GM19025 (cell line): ENCODE measurements at regions not wholly inside any gene's neighbourhood (a gene's known extent, or its start where the extent isn't known, plus 50 kb on each side); places are given as distances from the start of the nearest gene placed in this dataset.
A peak's percentile ranks its signal among the peaks of the same experiment; 100 is the strongest.

Experiments used
- ATAC-seq: cut with Tn5 transposase; IDR thresholded peaks from one replicate; pipeline ENCODE4 v1.9.1; 2021; ENCODE audit warnings: mild to moderate bottlenecking, low read depth, moderate library complexity; ENCODE audit not compliant: unreplicated experiment

DNA sequence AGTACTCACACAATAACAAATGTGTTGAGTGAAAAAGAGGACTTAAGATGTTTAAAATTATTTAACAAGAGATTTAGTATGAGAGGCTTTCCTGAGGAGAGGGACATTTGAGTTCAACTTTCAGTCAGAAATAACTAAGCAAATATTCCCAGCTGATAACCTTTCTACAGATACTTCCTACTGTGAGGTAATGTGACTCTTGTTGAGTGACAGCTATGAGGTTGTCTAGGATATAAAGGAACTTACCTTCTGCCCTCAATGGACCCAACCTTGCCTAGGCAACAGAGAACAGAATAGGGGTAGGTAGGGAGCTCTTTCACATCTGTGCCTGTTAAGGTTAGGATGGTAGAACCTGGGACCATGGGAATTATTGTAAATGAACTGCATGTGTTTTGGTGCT lies 54.7 kb downstream of the GLUD2 start:
- no peak for ATAC-seq

DNA sequence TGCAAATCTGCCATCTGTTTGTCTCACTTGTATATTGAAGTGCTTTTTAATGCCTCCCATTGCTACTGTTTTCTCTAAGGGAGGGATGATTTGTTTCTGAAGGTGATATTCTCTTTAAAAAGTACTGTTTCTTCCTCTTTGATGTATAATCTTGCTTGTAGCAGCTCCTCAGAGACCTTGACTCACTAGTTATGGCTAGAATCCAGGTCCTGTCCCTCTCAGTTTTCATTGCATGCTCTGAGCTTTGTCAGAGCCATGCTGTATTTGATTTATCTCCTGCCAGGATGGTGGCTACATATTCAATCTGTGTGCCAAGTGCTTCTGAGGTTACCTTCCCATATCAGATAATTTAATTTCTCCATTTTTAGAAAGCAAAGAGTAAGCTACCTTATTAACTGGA lies 56.0 kb downstream of the GLUD2 start:
- no peak for ATAC-seq

DNA sequence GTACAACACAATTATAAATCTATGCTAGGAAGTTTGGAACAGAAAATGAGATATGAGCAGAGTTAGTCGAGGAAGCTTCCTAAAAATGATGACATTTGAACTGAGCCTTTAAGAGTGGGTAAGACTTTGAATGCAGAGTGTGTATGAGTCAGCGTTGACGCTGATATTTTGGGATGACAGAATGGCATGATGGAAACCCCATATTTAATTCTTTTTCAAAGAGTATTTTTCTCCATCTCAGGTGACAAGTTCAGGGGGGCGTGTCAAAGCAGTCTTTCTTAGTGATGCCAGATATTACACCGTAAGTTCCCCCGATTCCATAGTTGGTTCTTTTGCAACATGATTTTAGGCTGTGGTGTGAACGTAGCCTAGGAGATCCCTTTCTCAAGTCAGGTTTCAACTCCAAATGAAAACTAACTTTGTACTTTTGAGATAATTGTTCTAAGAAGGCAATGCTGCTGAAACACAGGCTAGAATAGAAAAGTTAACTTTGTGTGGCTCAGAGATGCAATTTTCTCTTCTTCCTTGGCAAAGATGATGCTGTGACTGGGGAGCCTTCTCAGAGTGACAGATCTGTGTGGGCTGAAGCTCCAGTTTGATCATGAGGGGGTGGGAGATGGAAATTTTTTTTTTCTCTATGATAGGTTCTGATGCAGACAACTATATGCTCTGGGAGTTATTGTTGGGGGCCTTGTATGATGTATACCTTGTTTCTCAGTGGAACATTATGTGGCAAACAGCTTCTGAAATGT lies 59.2 kb downstream of the GLUD2 start:
- no peak for ATAC-seq

DNA sequence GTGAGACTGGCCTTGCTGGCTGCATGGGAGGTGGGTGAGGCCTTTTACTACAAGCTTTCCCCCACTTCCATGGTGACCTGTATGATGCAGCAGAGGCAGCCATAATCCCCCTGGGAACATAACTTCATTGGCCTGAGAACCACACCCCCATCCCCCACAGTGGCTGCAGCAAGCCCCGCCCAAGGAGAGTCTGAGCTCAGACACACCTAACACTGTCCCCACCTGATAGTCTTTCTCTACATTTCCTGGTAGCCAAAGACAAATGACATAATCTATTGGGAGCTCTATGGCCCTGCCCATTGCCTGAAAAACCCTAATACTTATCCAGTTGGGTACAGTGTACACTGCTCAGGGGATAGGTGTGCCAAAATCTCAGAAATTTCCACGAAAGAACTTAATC lies 62.6 kb downstream of the GLUD2 start:
- ATAC-seq, result no peak

DNA sequence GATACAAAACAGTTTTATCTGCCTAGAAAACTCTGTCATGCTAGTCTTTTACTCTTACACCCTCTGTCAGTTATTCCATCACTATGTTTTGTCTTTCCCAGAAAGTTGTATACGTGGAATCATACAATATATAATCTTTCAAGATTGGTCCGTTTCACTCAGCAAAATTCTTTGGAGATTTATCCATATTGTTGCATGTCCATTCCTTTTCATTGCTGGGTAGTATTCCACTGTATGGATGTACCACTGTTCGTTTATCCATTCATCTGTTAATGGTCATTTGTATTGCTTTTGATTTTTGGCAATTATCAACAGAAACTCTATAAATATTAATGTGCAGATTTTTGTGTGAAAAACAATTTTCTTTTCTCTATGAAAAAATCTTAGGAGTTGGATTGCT lies 63.1 kb downstream of the GLUD2 start:
- ATAC-seq, result no peak

DNA sequence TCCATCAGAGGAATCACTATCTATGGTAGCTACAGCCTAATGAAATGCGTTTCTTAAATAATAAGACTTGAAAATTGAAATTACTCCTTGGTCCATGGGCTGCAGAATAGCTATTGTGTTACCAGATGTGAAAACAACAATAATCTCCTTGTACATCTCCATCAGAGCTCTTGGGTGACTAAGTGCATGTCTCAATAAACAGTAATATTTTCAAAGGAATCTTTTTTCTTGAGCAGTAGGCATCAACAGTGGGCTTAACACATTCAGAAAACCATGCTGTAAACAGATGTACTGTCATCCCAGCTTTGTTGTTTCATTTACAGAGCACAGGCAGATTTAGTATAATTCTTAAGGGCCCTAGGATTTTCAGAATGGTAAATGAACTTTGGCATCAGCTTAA lies 67.3 kb downstream of the GLUD2 start:
- no peak for ATAC-seq

DNA sequence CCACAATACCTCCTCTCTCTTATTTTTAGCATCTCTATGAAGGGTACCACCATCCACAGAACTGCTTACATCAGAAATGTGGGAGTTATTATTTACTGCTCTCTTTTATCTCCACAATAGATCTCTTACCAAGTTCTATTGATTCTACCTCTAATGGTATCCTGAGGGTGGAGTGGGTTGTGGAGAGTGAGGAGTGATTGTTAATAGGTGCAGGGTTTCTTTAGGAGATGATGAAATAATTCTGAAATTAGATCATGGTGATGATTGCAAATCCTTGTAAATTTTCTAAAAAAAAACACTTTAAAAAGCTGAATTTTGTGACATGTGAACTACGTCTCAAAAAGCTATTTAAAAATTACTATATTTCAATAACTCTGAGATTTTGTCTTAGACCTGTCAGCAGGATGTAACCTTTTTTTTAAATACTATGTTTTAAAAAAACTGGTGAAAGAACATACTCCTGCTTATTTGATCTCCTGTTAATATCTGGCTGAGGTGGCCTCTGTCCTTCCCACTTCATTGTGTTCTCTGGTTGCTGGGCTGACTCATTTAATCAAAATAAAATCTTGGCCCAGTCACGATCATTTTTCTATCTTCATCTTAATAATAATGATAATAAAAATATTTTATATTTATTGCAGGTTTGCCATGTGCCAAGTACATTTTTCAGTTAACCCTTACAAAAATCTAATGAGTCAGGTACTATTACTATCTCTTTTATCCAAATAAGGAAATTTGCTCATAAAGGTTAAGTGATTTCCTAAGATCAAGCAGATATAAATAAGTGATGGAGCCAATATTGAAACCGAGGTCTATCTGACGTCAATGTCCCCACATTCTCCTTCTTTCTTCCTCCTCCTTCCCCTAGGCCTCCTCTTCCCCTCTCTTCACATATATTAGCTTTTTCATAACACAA lies 73.5 kb downstream of the GLUD2 start:
- ATAC-seq, result no peak

DNA sequence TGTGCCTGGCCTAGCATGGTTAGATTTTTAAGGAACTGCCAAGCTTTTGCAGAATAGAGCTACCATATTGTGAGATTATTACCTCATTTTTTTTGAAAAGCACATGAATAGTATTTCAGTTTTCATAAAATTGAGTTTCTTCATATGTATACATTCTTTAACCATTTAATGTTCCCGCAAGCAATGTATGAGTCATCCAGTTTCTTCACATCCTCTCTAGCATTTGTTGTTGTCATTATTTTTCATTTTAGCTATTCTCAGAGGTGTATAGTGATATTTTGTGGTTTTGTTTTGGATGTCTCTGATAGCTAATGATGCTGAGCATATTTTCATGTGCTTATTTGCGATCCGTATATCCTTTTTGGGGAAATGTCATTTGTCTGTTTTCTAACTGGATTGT lies 74.9 kb downstream of the GLUD2 start:
- ATAC-seq, result no peak

DNA sequence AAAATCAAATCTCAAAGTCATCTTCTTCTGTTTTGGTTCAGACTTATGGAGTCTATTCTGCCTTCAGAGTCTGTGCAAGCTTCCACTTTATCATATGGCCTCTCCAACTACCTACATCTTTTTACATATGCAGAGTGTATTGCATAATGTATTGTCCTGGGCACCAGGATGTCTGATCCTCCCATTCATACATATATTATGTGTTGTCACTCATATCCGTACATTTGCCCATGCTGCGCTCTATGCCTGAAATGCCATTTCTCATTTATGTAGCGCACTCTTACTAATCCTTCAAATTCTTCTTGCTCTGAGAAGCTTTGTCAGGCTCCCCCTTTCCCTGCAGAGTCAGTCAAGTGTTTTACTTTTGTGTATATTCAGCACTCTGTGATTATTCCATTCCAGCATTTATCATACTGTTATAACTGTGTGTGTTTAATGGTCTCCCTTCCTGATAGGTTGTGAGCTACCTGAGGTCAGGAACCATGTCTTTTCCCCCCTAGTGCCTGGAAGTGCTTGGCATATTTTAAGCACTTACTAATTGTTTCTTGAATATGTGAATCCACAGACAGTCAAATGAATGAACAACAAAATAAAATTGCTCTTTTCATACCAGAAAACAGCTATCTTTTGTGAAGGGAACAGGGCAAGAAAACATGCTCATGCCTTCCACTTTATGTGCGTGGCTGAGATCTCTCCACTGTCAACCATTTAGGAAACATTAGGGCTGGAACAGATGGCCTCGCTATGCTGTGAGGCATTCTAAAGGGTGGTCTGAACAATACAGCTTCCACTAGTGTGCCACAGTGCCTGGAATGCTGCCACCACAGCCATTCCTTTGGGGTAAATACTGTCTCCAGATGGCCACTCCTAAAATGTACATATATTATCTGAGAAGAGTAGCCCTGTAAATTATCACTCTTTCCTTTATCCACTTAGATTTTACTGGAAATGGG lies 81.8 kb downstream of the GLUD2 start:
- no peak for ATAC-seq

DNA sequence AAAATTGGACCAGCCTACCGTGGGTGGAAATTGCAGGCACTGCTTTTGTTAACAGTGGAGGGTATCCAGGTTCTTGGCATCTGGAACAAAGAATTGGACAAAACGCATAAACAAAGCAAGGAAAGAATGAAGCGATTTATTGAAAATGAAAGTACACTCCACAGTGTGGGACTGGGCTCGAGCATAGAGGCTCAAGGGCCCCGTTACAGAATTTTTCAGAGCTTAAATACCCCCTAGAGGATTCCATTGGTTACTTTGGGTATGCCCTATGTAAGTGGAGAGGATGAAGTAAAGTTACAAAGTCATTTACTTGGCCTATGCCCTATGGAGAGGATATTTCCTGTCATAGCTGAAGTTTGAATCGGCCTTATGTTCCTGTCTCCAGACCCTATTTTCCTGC lies 85.3 kb downstream of the GLUD2 start:
- no peak for ATAC-seq

DNA sequence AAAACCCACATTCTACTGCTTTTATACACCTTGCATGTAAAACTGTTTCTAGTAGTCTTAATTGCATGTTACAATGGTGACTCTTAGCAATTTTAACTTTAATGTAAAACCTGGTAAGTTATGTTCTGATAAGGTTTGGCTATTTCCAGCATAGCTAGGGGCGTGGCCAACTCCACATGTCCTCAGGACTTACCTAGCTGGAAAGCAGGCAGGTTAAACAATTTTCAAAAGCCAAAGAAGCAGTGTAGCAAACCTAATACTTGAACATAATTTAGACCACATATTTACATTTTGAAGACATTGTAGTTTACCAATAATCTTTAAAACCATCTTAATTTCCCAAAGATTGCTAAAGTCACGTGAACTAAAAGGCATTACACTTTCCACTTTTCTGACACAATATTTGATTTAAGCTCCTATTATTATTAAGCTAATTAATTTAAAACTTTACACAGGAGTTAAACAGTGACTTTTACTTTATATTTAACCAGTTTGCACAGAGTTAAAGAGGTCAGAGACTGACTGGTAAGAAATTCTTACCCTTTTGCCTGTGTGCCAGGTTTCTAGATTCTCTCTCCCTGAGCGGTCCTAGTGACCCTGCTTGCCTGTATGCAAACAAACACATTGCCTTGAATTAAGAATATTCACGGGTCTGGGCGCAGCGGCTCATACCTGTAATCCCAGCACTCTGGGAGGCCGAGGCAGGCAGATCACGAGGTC lies 88.2 kb downstream of the GLUD2 start:
- no peak for ATAC-seq

DNA sequence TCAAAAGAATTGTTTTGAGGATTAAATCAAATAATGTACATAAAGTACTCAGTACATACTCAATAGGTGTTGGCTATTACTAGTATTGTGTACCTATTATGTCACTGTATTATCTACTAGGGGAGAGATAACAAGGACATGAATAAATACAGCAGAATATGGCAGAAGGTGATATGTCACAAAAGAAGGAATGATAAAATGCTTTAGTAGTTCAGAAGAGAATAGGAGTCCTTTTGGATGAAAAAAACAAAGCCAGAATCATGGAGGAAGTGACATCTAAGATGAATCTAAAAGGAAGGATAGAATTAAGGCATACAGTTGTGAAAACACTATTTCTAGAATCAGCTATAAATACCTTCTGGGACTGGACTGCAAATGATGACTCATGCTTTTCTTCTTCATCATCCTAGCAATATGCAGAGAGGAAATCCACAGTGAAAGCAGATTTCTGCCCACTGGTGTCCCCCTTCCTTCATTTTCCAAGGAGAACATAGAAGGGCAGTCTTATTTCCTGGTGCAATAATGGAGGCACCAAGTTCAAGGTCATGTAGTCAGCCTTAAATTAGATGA lies 98.7 kb downstream of the GLUD2 start:
- ATAC-seq, result no peak

DNA sequence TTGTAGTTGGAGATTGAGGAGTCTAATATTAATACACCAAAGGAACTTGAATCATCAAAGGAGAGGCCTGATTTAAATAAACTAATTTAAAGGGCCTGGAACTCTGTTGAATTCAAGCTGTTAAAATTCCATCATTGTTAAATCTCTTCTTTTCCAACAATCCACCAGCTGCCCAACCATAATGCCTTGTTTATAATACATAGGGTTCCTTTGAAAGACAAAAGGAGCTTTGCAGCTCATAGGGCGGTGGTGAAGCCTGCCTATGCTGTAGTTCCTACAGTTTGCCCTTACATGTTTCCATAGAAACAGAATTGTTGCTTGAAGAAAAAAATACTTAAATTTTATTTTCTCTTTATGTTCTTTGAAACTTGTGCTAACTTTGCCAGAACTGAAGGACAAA lies 102.8 kb downstream of the GLUD2 start:
- ATAC-seq, result no peak

DNA sequence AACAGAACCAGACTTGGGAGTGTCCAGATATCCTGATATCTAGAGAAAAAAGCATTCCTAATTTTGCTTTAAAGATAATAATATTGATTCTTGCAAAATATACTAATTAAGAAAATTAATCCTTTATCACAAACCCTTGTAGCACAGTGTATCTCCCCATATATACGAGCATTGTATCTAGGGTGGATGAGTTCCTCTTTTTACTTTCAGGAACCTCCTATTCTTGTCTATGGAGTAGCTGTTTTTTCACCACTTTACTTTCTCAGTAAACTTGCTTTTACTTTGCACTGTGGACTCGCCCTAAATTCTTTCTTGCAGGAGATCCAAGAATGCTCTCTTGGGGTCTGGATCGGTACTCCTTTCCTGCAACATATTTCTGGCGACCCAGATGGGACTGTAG lies 103.9 kb downstream of the GLUD2 start:
- no peak for ATAC-seq

DNA sequence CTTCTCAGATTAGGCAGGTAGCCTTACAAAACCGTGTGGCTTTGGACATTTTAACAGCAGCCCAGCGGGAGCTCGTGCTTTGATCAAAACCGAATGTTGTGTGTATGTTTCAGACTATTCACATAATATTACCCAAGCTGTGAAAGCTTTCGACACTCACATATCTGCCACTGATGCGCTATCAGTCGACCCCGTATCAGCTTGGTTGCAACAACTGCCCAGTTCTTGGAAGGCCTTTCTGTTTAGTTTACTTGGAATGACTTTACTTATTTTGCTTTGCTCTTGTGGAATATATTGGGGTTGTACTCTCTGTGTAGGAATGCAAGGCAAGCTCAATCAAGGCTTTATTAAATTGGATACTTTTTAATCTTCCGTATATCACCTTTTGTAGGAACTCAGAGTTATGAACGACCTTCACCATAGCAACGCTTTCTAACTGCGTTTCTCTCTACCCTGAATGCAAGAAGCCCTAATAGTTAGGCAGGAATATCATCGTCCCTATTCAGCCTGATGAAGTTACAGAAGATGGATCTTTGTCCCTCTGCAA lies 107.5 kb downstream of the GLUD2 start:
- ATAC-seq, result no peak

DNA sequence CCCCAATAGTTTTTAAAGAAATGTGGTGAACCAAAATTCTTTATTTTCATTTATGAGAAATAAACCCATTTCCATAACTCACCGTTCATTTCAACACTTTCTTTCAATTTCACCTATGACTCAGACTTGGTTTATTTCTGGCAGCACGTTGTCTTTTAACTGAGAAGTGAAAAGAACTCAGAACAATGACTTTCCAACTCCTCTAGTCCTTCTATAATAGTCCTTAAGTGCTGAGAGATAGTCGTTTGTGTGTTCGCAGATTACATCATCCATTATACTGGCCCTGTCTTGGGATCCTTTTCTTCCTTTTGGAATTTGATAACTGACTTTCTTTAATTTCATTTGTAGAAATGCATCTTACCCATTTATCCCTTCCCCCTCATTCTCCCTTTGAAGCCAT lies 113.6 kb downstream of the GLUD2 start:
- peak; percentile 78 for ATAC-seq

DNA sequence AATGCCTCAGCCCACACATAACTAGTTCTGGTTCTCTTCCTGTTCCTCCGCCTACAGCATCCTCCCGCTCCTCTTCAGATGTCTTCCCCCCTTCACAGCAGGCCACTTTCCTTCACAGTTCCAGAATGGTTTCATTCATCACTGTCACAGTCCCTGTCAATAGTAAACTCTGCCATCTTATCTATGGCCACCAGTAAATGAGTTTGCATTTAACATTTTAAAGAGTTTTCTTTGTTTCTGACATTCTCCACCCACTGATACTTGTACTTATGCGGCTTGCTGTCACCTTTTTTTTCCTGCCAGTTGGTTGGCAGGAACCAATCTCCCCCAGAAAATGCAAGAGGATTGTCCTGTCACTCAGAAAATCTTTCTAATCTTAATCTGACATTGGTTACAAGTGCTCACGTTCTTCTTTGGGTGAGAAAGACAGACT lies 114.1 kb downstream of the GLUD2 start:
- peak; percentile 46 for ATAC-seq

DNA sequence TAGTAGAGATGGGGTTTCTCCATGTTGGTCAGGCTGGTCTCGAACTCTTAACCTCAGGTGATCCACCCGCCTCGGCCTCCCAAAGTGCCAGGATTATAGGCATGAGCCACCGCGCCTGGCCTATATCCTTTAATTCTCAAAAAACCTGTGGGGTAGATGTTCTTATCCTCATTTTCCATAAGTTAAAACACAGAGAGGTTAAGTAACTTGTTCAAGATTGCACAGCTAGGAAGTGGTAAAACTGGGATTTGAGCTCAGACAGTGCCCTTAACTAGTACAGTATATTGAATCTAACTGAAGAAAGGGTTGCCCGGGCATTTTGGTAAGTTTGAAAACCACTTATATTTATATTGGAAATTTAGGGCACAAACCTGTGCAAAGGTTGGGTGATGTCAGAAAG lies 116.0 kb downstream of the GLUD2 start:
- ATAC-seq, result no peak

DNA sequence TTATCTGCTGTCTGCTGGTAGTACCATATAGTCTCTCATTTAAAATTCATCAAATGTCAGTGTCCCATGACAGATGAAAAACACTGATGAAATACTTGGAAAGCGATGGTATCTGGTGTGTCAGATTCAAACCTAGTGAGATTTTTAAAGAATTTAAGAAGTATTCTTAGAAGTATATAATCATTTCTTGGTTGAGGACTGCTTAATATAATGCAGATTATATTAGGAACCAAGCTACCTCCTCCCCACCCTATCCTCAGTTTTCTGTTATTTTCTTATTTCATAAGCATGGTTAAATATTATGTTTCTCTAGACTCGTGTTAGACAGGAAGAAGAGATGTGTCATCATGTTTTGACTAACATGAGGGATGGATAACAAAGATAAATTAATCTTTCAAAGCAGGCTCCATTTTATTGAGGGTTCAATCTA lies 118.5 kb downstream of the GLUD2 start:
- ATAC-seq, result no peak
